Neural cell (in vitro differentiated cells): ENCODE measurements at regions not wholly inside any gene's neighbourhood (a gene's known extent, or its start where the extent isn't known, plus 50 kb on each side); places are given as distances from the start of the nearest gene placed in this dataset.

Source experiments
- CTCF ChIP-seq: fragments of 450-650 bp; IDR thresholded peaks from 2 replicates; pipeline ENCODE4 v1.5.1; 2014; ENCODE audit warnings: antibody characterized with exemption, mild to moderate bottlenecking, moderate library complexity; ENCODE audit not compliant: poor library complexity, severe bottlenecking
- EP300 ChIP-seq: fragments of 450-650 bp; conservative IDR thresholded peaks from 2 replicates; pipeline ENCODE4 v1.6.1; 2014; ENCODE audit warnings: antibody characterized with exemption, mild to moderate bottlenecking, moderate library complexity; ENCODE audit not compliant: poor library complexity, severe bottlenecking
- EZH2 ChIP-seq: fragments of 200-600, 300-800 bp; shearing (Covaris generic), sonication (generic); IDR thresholded peaks from 2 replicates; pipeline ENCODE4 v1.6.1; 2014; ENCODE audit warnings: antibody characterized with exemption, low read length, borderline replicate concordance, mild to moderate bottlenecking; ENCODE audit not compliant: insufficient read depth, poor library complexity, severe bottlenecking
- POLR2AphosphoS5 ChIP-seq: IDR thresholded peaks from 2 replicates; pipeline ENCODE4 v1.6.1; 2012
- RAD21 ChIP-seq: fragments of 450-650 bp; conservative IDR thresholded peaks from 2 replicates; pipeline ENCODE4 v1.6.1; 2014; ENCODE audit warnings: antibody characterized with exemption, mild to moderate bottlenecking, moderate library complexity
- SMC3 ChIP-seq: fragments of 450-650 bp; conservative IDR thresholded peaks from 2 replicates; pipeline ENCODE4 v1.6.1; 2014; ENCODE audit warnings: antibody characterized with exemption, mild to moderate bottlenecking, moderate library complexity; ENCODE audit not compliant: poor library complexity
- TAF1 ChIP-seq: IDR thresholded peaks from 2 replicates; pipeline ENCODE4 v1.6.1; 2012; ENCODE audit warnings: low read depth

- TF ChIP-seq CTCF (no peak), RAD21 (no peak), POLR2AphosphoS5 (no peak), TAF1 (no peak), EP300 (no peak), EZH2 (no peak), SMC3 (no peak)
These were observed 781.1 kb downstream of the GATA3 start for GRCh38 chr10:8835453-8836167.
